ENCODE measurements at regions not wholly inside any gene's neighbourhood (a gene's known extent, or its start where the extent isn't known, plus 50 kb on each side); places are given as distances from the start of the nearest gene placed in this dataset.

DNA sequence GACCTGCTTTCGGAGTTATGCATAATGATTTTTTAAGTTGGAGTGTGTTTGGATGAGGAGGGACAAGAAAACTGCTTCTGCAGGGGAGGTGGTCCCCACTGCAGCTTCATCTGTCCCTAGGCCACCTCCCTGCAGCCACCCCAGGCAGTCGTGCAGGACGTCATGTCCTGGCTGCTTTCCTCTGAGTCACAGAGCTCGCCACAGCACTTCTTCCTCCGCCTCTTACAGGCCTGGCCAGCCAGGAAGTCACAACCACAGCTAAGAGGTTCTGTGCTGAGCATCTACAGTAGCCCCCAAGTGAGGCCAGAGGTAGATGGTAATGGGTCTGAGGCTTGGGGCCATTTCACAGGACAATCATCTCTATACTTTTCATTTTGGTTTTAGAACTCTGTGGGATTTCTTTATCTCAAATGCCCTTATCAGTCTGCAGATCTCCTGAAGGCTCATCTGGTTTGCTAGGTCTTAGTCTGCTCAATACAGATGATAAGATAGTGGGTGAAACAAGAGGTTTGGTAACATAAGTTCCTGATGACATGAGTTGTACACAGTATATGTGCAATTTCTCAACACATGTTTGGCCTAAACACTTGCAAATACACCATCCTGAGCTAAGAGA is 106.4 kb downstream of the ARF6 start:
- peak; percentile 82 for DNase-seq (ENCODE audit: low spot score)

GRCh38 chr14:49999826-50000379 is 107.0 kb downstream of the ARF6 start:
- no peak for DNase-seq (ENCODE audit: low spot score)

GRCh38 chr14:50000380-50001150 is 107.7 kb downstream of the ARF6 start:
- peak; percentile 64 for DNase-seq (ENCODE audit: low spot score)

GRCh38 chr14:50001151-50001998 is 108.5 kb downstream of the ARF6 start:
- peak; percentile 67 for DNase-seq (ENCODE audit: low spot score)

DNA sequence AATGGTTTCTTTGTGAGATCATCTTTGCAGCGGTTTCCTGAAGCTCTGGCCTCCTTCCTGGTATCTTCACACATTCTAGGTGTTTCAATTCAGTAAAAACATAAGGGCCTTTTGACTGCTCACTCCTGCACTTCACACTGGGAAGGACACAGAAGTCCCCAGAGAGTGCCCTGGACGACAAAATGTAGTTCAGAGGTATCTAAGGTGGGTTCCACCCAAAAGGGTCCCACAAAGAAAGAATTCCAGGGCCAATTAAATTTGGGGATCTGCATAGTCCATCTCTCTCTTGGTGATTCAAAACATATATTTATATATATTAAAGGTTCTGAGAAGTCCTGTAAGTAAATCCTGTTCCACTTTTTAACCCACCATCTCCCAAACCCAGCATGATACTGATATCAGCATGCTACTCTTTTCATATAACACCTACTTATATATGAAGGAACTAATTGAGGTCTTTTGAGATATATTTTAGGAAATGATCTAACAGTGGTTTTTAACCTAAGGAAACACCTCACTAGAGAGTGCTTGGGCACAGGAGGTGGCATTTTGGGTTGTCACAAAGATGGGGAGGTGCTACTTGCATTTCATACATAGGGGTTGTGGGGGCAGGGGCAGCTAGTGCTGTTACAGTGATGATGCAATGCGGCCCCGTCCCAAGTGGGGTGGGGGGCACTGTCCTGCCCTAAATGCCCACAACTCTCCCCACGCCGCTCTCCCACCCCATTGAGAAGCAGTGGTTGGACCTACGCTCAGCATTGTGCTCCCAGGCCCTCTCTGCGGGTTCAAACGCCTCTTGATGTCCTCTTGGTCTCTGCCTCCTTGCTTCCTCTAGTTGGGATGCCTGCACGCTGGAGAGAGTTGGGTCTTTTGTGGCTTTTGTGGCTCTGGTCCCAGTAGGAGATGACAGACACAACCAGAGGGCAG is 109.4 kb downstream of the ARF6 start:
- peak; percentile 50 for DNase-seq (ENCODE audit: low spot score)

GRCh38 chr14:50002926-50003212 is 110.0 kb downstream of the ARF6 start:
- DNase-seq (ENCODE audit: low spot score) = no peak

- DNase-seq (ENCODE audit: low spot score) = peak; percentile 83
Observed at GRCh38 chr14:50003213-50004021, 110.5 kb downstream of the ARF6 start.

DNA sequence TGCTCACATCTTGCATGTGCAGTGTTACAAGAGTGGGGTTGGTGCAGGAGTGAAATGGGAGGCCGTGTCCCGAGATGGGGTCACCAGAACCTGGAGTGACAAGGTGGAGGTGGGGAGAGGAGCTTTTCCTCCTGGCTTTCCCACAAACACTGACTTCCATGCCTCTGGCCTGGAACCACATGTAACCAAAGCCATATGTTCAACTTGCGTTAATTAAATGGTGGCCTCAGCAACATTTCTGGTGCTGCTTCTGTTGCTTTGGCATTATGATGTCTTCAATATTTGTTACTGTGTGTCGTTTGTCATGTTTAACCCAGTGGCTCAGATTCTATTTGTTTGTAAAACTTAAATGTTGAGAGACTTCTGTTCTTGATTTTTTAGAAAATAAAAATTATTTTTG is 110.2 kb downstream of the VCPKMT start:
- DNase-seq (ENCODE audit: low spot score) = no peak

DNA sequence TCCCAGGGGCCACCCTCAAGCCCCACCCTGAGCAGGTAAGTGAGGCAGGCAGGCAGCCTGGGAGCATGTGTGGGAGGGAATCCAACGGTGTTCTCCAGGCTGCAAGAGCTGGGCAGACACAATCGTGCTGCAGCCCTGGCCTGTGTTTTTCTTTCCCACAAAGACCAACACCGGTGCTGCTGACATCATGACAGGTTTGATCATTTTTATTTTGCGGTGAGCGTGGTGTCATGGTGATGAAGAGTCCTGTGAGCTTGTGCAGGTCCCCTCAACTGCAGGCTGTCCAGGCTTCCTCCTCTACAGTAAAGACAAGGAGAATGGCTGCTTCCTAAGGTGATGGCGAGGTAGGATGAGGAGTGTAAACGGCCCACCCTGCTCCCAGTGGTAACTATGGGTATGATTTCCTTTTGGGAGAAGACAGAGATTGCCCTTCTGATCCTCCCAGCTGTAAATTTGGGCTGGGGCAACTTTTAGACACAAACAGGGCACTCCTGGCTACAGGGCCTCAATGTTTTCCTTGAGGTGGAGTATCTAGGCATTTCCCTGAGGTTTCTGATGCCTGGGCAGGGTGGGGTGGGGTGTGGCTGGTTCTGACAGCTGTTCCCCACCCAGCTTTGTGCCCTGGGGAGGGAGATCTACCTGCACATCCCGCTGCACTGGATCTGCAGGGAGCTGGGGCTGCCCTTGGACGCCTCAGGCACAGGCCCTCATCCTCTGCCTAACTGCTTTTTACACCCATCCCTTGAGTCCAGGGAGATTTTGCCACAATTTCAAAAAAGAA is 109.1 kb downstream of the VCPKMT start:
- DNase-seq (ENCODE audit: low spot score) = no peak

DNA sequence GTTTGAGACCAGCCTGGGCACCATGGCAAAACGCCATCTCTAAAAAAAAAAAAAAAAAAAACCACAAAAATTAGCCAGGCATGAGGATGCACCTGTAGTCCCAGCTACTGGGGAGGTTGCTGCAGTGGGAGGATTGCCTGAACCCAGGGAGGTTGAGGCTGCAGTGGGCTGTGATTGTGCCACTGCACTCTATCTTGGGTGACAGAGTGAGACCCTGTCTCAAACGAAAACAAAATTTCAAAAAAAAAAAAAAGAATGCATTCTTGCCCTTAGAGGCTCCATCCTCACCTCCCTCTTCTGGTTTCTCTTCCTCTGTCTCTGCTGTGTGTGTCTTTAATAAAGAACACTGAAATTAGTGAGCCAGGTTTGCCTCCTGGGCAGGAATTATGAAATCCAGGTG is 107.8 kb downstream of the VCPKMT start:
- no peak for DNase-seq (ENCODE audit: low spot score)

- no peak for DNase-seq (ENCODE audit: low spot score)
Observed at GRCh38 chr14:50008974-50009373, 107.4 kb downstream of the VCPKMT start.

- DNase-seq (ENCODE audit: low spot score) = no peak
Observed at GRCh38 chr14:50010752-50011151, 105.6 kb downstream of the VCPKMT start.

- DNase-seq (ENCODE audit: low spot score) = no peak
Observed at GRCh38 chr14:50011242-50011641, 105.1 kb downstream of the VCPKMT start.

GRCh38 chr14:50012644-50013043 is 103.7 kb downstream of the VCPKMT start:
- no peak for DNase-seq (ENCODE audit: low spot score)

- DNase-seq (ENCODE audit: low spot score) = peak; percentile 29
Observed at GRCh38 chr14:50013198-50013918, 103.0 kb downstream of the VCPKMT start.

DNA sequence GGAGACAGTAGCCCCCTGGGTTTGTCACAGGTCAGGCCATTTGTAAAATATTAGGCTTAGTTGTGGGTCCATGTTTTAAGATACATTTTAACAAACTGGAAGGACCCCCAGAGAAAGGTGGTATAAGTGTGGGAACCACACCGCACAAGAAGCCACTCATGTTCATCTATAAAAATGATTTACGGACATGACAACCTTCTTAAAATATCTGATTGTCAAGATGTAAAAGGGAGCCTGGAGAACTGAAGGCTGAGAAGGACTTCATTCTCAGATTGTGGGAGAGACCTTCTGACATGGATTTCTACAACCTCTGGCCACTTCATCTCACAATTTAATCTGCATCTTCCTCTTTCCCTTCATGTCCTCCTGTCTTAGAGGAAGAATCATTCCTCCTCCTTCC is 102.4 kb downstream of the VCPKMT start:
- DNase-seq (ENCODE audit: low spot score) = no peak

DNA sequence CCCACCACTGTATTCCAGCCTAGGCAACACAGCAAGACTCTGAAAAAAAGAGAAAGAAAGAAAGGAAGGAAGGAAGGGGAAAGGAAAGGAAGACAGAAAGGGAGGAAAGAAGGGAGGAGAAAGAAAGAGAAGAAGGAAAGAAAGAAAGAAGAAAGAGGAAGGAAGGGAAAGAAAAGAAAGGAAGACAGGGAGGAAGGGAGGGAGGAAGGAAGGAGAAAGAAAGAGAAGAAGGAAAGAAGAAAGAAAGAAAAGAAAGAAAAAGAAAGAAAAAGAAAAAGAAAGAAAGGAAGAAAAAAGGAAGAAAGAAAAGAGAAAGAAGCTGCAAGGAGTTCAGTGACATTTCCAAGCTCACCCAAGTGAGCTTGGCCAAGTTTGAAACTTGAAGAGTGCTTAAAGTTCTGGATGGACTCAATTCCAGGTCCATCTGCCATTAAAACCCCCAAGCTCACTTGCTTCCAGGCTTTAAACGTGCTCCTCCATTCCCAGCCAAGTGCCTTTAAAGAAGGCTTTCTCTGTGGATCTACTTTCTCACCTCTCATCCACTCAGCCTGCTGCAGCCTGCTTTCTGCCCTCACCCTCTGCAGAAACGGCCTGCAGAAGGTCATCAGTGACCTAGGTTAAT is 101.5 kb downstream of the VCPKMT start:
- no peak for DNase-seq (ENCODE audit: low spot score)

- no peak for DNase-seq (ENCODE audit: low spot score)
Observed at GRCh38 chr14:50015716-50016115, 100.7 kb downstream of the VCPKMT start.

Measured in mucosa of gallbladder (tissue), 1 donor.